Breast epithelium (tissue), 3 donors: ENCODE measurements at regions not wholly inside any gene's neighbourhood (a gene's known extent, or its start where the extent isn't known, plus 50 kb on each side); places are given as distances from the start of the nearest gene placed in this dataset.

Experiments used
- POLR2A ChIP-seq: fragments of 450-650 bp; IDR thresholded peaks from one replicate; pipeline ENCODE4 v1.6.1; 2016; ENCODE audit warnings: antibody characterized with exemption, mild to moderate bottlenecking, moderate library complexity
- POLR2AphosphoS5 ChIP-seq, 3 donors: sonication (generic); formaldehyde crosslinking; IDR thresholded peaks; one replicate each; pipeline ENCODE4 v1.6.1; 2017; ENCODE audit warnings: antibody characterized with exemption in 3 of 3
- TF ChIP-seq, protein P1 (sequence below), 3 donors: fragments of 450-650 bp; IDR thresholded peaks; one replicate each; pipeline ENCODE4 v1.5.1; 2016 to 2017; ENCODE audit warnings: antibody characterized with exemption in 3 of 3, mild to moderate bottlenecking in 3 of 3, moderate library complexity in 3 of 3

GRCh38 chr2:239894276-239894675, 130.9 kb downstream of the NDUFA10 start:
- TF ChIP-seq, protein P1, sequence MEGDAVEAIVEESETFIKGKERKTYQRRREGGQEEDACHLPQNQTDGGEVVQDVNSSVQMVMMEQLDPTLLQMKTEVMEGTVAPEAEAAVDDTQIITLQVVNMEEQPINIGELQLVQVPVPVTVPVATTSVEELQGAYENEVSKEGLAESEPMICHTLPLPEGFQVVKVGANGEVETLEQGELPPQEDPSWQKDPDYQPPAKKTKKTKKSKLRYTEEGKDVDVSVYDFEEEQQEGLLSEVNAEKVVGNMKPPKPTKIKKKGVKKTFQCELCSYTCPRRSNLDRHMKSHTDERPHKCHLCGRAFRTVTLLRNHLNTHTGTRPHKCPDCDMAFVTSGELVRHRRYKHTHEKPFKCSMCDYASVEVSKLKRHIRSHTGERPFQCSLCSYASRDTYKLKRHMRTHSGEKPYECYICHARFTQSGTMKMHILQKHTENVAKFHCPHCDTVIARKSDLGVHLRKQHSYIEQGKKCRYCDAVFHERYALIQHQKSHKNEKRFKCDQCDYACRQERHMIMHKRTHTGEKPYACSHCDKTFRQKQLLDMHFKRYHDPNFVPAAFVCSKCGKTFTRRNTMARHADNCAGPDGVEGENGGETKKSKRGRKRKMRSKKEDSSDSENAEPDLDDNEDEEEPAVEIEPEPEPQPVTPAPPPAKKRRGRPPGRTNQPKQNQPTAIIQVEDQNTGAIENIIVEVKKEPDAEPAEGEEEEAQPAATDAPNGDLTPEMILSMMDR (IDR thresholded peaks at IDR 0.05) = no peak
- TF ChIP-seq POLR2AphosphoS5 (IDR thresholded peaks at IDR 0.05) (no peak), POLR2A (no peak)
